ENCODE measurements at regions not wholly inside any gene's neighbourhood (a gene's known extent, or its start where the extent isn't known, plus 50 kb on each side); places are given as distances from the start of the nearest gene placed in this dataset.

DNA sequence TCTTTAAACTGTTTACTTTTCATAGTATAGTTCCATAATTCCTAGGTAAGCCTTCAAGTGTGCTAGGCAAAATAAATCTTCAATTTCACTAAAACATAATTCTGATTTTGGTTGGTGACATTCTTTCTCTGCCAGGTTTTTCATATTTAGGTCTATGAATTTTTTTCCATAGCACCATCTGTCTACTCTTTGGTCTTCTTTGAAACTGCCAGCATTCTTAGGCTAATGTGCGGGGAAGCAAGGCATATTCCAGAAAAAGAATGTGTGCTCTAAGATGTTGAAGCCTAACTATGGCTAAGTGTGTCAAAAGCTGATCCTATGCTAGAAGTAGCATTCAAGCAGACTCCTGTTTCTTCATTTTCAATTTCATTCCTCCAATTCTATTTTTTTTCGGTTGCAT lies 213.9 kb upstream of the C11orf87 start:
- H3K36me3 ChIP-seq: no peaks in the 10 kb centered on the region
- Mint-ChIP-seq H3K4me1 (no peaks in the 10 kb centered on the region), H3K9me3 (peaks cover 13% of the 10 kb centered on the region), H3K27me3 (ENCODE audit: insufficient read depth, low read depth) (no peaks in the 10 kb centered on the region), H3K27ac (no peak overlapping the region), H3K4me3 (no peak overlapping the region), H3K36me3 (no peaks in the 10 kb centered on the region)
- no peaks in the 10 kb centered on the region for H3K27me3 ChIP-seq
- no peak overlapping the region for H3K4me3 ChIP-seq
- no peak overlapping the region for H3K4me2 ChIP-seq
- no peak overlapping the region for H2AFZ ChIP-seq (replicated peaks)
- TF ChIP-seq, protein P1, sequence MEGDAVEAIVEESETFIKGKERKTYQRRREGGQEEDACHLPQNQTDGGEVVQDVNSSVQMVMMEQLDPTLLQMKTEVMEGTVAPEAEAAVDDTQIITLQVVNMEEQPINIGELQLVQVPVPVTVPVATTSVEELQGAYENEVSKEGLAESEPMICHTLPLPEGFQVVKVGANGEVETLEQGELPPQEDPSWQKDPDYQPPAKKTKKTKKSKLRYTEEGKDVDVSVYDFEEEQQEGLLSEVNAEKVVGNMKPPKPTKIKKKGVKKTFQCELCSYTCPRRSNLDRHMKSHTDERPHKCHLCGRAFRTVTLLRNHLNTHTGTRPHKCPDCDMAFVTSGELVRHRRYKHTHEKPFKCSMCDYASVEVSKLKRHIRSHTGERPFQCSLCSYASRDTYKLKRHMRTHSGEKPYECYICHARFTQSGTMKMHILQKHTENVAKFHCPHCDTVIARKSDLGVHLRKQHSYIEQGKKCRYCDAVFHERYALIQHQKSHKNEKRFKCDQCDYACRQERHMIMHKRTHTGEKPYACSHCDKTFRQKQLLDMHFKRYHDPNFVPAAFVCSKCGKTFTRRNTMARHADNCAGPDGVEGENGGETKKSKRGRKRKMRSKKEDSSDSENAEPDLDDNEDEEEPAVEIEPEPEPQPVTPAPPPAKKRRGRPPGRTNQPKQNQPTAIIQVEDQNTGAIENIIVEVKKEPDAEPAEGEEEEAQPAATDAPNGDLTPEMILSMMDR (IDR thresholded peaks at IDR 0.05): no peak
- TF ChIP-seq EZH2phosphoT487 (IDR thresholded peaks at IDR 0.05) (no peak), EZH2 (IDR thresholded peaks at IDR 0.05) (no peak)
- H3K4me1 ChIP-seq: no peaks in the 10 kb centered on the region
- no peaks in the 10 kb centered on the region for H3K9me3 ChIP-seq (ENCODE audit: low read depth)
- no peak overlapping the region for H3K27ac ChIP-seq
- no peak overlapping the region for H3K9ac ChIP-seq
- no peaks in the 10 kb centered on the region for H3K79me2 ChIP-seq (ENCODE audit: low read depth)
- no peaks in the 10 kb centered on the region for H3F3A ChIP-seq (ENCODE audit: low read depth)
- no peak for DNase-seq (ENCODE audit: low spot score)
- H4K20me1 ChIP-seq (ENCODE audit: low read depth): no peaks in the 10 kb centered on the region

DNA sequence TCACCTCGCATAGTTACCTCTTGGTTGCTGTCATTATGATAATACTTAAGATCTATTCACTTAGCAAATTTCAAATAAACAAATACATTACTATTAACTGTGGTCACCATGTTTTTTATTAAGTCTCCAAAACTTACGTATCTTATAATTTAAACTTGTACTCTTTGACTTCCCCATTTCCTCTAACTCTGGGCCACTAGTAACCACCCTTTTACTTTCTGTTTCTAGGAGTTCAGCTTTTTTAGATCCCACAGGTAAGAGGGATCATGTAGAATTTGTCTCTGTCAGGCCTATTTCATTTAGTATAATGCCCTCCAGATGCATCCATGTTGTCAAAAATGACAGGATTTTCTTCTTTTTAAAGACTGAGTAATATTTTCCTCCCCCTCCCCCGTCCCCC lies 212.4 kb upstream of the C11orf87 start:
- no peak overlapping the region for H3K4me2 ChIP-seq
- H3K9me3 ChIP-seq (ENCODE audit: low read depth): no peaks in the 10 kb centered on the region
- H4K20me1 ChIP-seq (ENCODE audit: low read depth): no peaks in the 10 kb centered on the region
- H3K4me3 ChIP-seq: no peak overlapping the region
- no peak overlapping the region for H3K9ac ChIP-seq
- no peak overlapping the region for H3K4me3 Mint-ChIP-seq
- no peak overlapping the region for H2AFZ ChIP-seq (replicated peaks)
- H3K27ac Mint-ChIP-seq: no peak overlapping the region
- no peaks in the 10 kb centered on the region for H3K4me1 ChIP-seq
- H3K79me2 ChIP-seq (ENCODE audit: low read depth): no peaks in the 10 kb centered on the region
- TF ChIP-seq, protein P1 (IDR thresholded peaks at IDR 0.05): no peak
- TF ChIP-seq EZH2phosphoT487 (IDR thresholded peaks at IDR 0.05) (no peak), EZH2 (IDR thresholded peaks at IDR 0.05) (no peak)
- no peaks in the 10 kb centered on the region for H3K36me3 Mint-ChIP-seq
- DNase-seq (ENCODE audit: low spot score): no peak
- H3K4me1 Mint-ChIP-seq: no peaks in the 10 kb centered on the region
- no peaks in the 10 kb centered on the region for H3F3A ChIP-seq (ENCODE audit: low read depth)
- no peaks in the 10 kb centered on the region for H3K36me3 ChIP-seq
- H3K9me3 Mint-ChIP-seq: peaks cover 13% of the 10 kb centered on the region
- H3K27me3 ChIP-seq: no peaks in the 10 kb centered on the region
- H3K27me3 Mint-ChIP-seq (ENCODE audit: insufficient read depth, low read depth): no peaks in the 10 kb centered on the region
- no peak overlapping the region for H3K27ac ChIP-seq

DNA sequence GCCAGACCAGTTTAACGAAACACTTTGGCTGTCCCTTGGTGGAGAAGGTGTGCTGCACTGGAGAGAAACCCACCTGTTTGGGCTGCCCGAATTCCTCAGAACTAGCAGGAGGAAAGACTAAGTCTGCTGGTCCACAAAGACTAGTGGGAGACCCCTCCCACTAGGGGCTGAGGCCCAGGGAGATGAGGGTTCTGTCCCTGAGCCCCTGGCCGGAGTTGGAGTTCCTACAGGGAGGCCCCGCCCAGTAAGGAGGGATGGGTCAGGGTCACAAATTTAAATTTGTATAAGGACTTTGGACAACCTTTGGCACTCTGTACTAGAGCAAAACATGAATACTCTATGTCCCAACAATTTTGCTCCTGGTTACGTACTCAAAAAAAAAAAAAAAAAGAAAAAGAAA lies 200.8 kb upstream of the C11orf87 start:
- Mint-ChIP-seq H3K27ac (no peak overlapping the region), H3K36me3 (no peaks in the 10 kb centered on the region), H3K9me3 (peaks cover 12% of the 10 kb centered on the region), H3K27me3 (ENCODE audit: insufficient read depth, low read depth) (no peaks in the 10 kb centered on the region), H3K4me3 (no peak overlapping the region), H3K4me1 (no peaks in the 10 kb centered on the region)
- H3F3A ChIP-seq (ENCODE audit: low read depth): no peaks in the 10 kb centered on the region
- H3K4me3 ChIP-seq: no peak overlapping the region
- H4K20me1 ChIP-seq (ENCODE audit: low read depth): no peaks in the 10 kb centered on the region
- no peak for DNase-seq (ENCODE audit: low spot score)
- H3K4me2 ChIP-seq: no peak overlapping the region
- no peaks in the 10 kb centered on the region for H3K27me3 ChIP-seq
- H2AFZ ChIP-seq (replicated peaks): no peak overlapping the region
- no peak overlapping the region for H3K9ac ChIP-seq
- no peaks in the 10 kb centered on the region for H3K4me1 ChIP-seq
- H3K27ac ChIP-seq: no peak overlapping the region
- H3K79me2 ChIP-seq (ENCODE audit: low read depth): no peaks in the 10 kb centered on the region
- no peaks in the 10 kb centered on the region for H3K36me3 ChIP-seq
- no peak for TF ChIP-seq EZH2phosphoT487 (IDR thresholded peaks at IDR 0.05)
- no peak for TF ChIP-seq EZH2 (IDR thresholded peaks at IDR 0.05)
- TF ChIP-seq, protein P1 (IDR thresholded peaks at IDR 0.05): no peak
- H3K9me3 ChIP-seq (ENCODE audit: low read depth): no peaks in the 10 kb centered on the region

DNA sequence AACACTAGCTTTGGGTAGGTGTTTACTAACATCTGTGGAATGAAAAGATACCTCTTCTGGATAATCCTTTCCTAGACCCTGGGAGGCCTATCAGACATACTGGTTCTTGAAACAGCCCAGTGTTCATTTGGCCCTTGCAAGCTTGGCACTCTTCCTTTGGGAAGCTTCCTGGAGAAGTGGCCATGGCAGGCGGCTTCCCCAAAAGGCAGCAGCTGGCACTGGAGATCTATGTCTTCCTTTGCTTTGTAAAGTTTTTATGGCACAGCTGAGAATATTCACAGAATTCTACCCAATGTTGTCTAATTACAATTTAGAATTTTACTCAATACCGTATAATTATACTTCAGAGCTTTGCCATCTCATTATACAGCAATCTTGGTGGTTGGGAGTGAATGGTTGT lies 199.2 kb upstream of the C11orf87 start:
- DNase-seq (ENCODE audit: low spot score): no peak
- TF ChIP-seq, protein P1 (IDR thresholded peaks at IDR 0.05): no peak
- no peak for TF ChIP-seq EZH2 (IDR thresholded peaks at IDR 0.05)
- TF ChIP-seq EZH2phosphoT487 (IDR thresholded peaks at IDR 0.05): no peak
- H3K4me2 ChIP-seq: no peak overlapping the region
- Mint-ChIP-seq H3K4me3 (no peak overlapping the region), H3K27ac (no peak overlapping the region), H3K27me3 (ENCODE audit: insufficient read depth, low read depth) (peaks cover 2% of the 10 kb centered on the region), H3K9me3 (peaks cover 9% of the 10 kb centered on the region), H3K36me3 (no peaks in the 10 kb centered on the region), H3K4me1 (no peaks in the 10 kb centered on the region)
- H3F3A ChIP-seq (ENCODE audit: low read depth): no peaks in the 10 kb centered on the region
- no peak overlapping the region for H3K9ac ChIP-seq
- no peaks in the 10 kb centered on the region for H3K79me2 ChIP-seq (ENCODE audit: low read depth)
- no peak overlapping the region for H2AFZ ChIP-seq (replicated peaks)
- no peak overlapping the region for H3K27ac ChIP-seq
- no peaks in the 10 kb centered on the region for H3K4me1 ChIP-seq
- H3K27me3 ChIP-seq: no peaks in the 10 kb centered on the region
- H3K9me3 ChIP-seq (ENCODE audit: low read depth): no peaks in the 10 kb centered on the region
- no peaks in the 10 kb centered on the region for H4K20me1 ChIP-seq (ENCODE audit: low read depth)
- H3K36me3 ChIP-seq: no peaks in the 10 kb centered on the region
- no peak overlapping the region for H3K4me3 ChIP-seq

Measured in neural progenitor cell (in vitro differentiated cells).